WERI-Rb-1 (cell line): ENCODE measurements at regions not wholly inside any gene's neighbourhood (a gene's known extent, or its start where the extent isn't known, plus 50 kb on each side); places are given as distances from the start of the nearest gene placed in this dataset.

ENCODE experiments used
- DNase-seq: peaks from one replicate; pipeline ENCODE4 v3.0.0-alpha.2; 2020
- H3K27ac ChIP-seq: fragments of 250-450 bp; sonication (Bioruptor Pico); 2 replicates; pipeline ENCODE4 v1.5.1; 2020; ENCODE audit warnings: mild to moderate bottlenecking, moderate library complexity
- H3K27me3 ChIP-seq: fragments of 250-450 bp; sonication (Bioruptor Pico); 2 replicates; pipeline ENCODE4 v1.5.1; 2021; ENCODE audit warnings: mild to moderate bottlenecking, low read depth, moderate library complexity; ENCODE audit not compliant: insufficient read depth, severe bottlenecking
- H3K36me3 ChIP-seq: fragments of 250-450 bp; sonication (Bioruptor Pico); 2 replicates; pipeline ENCODE4 v1.5.1; 2020; ENCODE audit warnings: mild to moderate bottlenecking, moderate library complexity
- H3K4me3 ChIP-seq: 2 replicates; pipeline ENCODE4 v1.5.1; 2011; ENCODE audit warnings: low read depth, mild to moderate bottlenecking, control low read depth, low read length
- H3K9me3 ChIP-seq: fragments of 250-450 bp; sonication (Bioruptor Pico); 2 replicates; pipeline ENCODE4 v1.5.1; 2021; ENCODE audit warnings: mild to moderate bottlenecking, moderate library complexity; ENCODE audit not compliant: severe bottlenecking
- CTCF ChIP-seq: IDR thresholded peaks from 2 replicates; pipeline ENCODE4 v1.5.1; 2011; ENCODE audit warnings: low read depth, mild to moderate bottlenecking, control low read depth, inconsistent platforms, low read length

DNA sequence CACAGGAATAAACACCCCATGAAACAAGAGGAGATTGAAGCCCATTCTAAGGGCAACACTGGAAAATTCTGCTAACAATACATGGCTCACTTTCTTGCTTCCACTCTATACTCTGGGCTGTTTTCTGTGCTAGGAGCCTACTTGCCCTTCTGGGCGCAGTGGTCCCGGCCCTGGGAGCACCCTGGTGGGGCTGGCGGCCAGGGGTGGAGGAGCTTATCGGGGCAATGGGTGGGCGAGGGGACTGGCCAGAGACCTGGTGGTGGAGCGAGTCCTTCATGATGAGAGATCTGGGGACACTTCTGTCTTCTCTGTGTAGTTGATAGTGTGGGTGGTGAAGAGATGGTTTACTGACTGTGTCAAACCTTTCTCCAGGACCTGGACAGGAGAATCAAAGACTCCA lies 1128.5 kb downstream of the TBL1XR1 start:
- Histone ChIP-seq H3K9me3 (no peaks in the 10 kb centered on the region), H3K27me3 (no peaks in the 10 kb centered on the region), H3K27ac (no peak overlapping the region), H3K36me3 (no peaks in the 10 kb centered on the region), H3K4me3 (no peak overlapping the region)
- no peak for DNase-seq
- no peak for TF ChIP-seq CTCF

- H3K27me3 ChIP-seq: no peaks in the 10 kb centered on the region
- no peak for TF ChIP-seq CTCF
- no peak overlapping the region for H3K4me3 ChIP-seq
- no peaks in the 10 kb centered on the region for H3K9me3 ChIP-seq
- no peak overlapping the region for H3K27ac ChIP-seq
- no peak for DNase-seq
- no peaks in the 10 kb centered on the region for H3K36me3 ChIP-seq
Measured at GRCh38 chr3:176058856-176059255, 1138.4 kb downstream of the TBL1XR1 start.

DNA sequence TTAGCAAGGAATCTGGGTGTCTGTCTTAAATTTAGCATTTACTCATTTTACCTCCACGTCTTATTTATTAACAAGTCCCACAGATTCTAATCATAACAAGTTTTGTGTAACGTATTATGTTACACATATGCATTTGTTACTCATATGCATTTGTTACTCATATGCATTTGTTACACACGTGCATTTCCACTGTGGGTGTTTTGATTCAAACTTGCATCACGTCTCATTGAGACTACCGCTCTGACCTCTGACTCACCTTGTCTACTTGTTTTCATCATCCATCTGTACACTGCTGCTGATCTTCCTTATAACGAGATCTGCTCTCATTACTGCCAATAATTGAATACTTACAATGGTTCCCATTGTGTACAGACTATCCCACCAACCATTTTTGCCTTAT lies 1141.4 kb downstream of the TBL1XR1 start:
- no peaks in the 10 kb centered on the region for H3K36me3 ChIP-seq
- no peak for TF ChIP-seq CTCF
- H3K27ac ChIP-seq: no peak overlapping the region
- no peaks in the 10 kb centered on the region for H3K27me3 ChIP-seq
- no peak for DNase-seq
- no peak overlapping the region for H3K4me3 ChIP-seq
- H3K9me3 ChIP-seq: no peaks in the 10 kb centered on the region

- H3K27ac ChIP-seq: no peak overlapping the region
- H3K4me3 ChIP-seq: no peak overlapping the region
- TF ChIP-seq CTCF: no peak
- no peak for DNase-seq
- H3K9me3 ChIP-seq: no peaks in the 10 kb centered on the region
- no peaks in the 10 kb centered on the region for H3K27me3 ChIP-seq
- no peaks in the 10 kb centered on the region for H3K36me3 ChIP-seq
Measured at GRCh38 chr3:176051766-176052165, 1145.5 kb downstream of the TBL1XR1 start.

GRCh38 chr3:176046703-176047102 lies 1150.6 kb downstream of the TBL1XR1 start:
- Histone ChIP-seq H3K36me3 (no peaks in the 10 kb centered on the region), H3K4me3 (no peak overlapping the region), H3K27ac (no peak overlapping the region), H3K27me3 (no peaks in the 10 kb centered on the region), H3K9me3 (no peaks in the 10 kb centered on the region)
- TF ChIP-seq CTCF: no peak
- DNase-seq: no peak

DNA sequence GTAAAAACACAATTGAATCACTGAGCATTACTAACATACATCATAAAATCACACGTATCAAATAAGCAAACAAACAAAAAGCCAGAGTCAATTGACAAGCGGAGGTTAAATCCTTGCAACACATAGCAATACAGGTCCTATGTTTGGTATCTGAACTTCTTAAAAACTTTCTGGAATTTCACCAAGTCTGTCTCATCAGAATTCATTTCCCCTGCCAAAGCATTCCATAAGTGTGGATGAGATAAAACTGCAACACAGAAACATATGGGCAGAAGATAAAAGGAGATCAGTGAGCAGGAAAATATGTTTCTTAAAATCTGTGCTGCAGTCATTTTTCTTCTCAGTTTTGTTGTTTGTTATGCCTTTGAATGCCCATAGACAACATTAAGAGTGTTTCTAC lies 1155.5 kb downstream of the TBL1XR1 start:
- Histone ChIP-seq H3K36me3 (no peaks in the 10 kb centered on the region), H3K27me3 (no peaks in the 10 kb centered on the region), H3K27ac (no peak overlapping the region), H3K4me3 (no peak overlapping the region), H3K9me3 (no peaks in the 10 kb centered on the region)
- DNase-seq: no peak
- no peak for TF ChIP-seq CTCF
